Retinal pigment epithelial cell (primary cell): ENCODE measurements at regions not wholly inside any gene's neighbourhood (a gene's known extent, or its start where the extent isn't known, plus 50 kb on each side); places are given as distances from the start of the nearest gene placed in this dataset.
A peak's percentile ranks its signal among the peaks of the same experiment; 100 is the strongest.

Source experiments
- DNase-seq: peaks from one replicate; pipeline ENCODE4 v3.0.0-alpha.2; 2010; ENCODE audit warnings: low read depth
- H3K4me3 ChIP-seq: 2 replicates; pipeline ENCODE4 v1.5.1; 2011; ENCODE audit warnings: mild to moderate bottlenecking, low read length, control low read depth, moderate library complexity
- CTCF ChIP-seq: conservative IDR thresholded peaks from 2 replicates; pipeline ENCODE4 v1.5.1; 2011; ENCODE audit warnings: low read depth, low read length, control low read depth, inconsistent platforms

GRCh38 chr13:73141292-73141771 lies 82.5 kb downstream of the KLF5 start:
- no peak for TF ChIP-seq CTCF
- H3K4me3 ChIP-seq, result no peak overlapping the region
- DNase-seq, result peak; percentile 78

GRCh38 chr13:73140801-73141200 lies 82.0 kb downstream of the KLF5 start:
- no peak for DNase-seq
- no peak for TF ChIP-seq CTCF
- no peak overlapping the region for H3K4me3 ChIP-seq

GRCh38 chr13:73138638-73139491 lies 80.1 kb downstream of the KLF5 start:
- TF ChIP-seq CTCF, result no peak

GRCh38 chr13:73138276-73138637 lies 79.5 kb downstream of the KLF5 start:
- H3K4me3 ChIP-seq, result no peak overlapping the region
- peak; percentile 73 for DNase-seq
- no peak for TF ChIP-seq CTCF

More at GRCh38 chr13:73138638-73139491, 80.1 kb downstream of the KLF5 start:
- DNase-seq, result no peak
- H3K4me3 ChIP-seq, result no peak overlapping the region

- TF ChIP-seq CTCF, result no peak
- no peak overlapping the region for H3K4me3 ChIP-seq
- DNase-seq, result no peak
These were observed 78.0 kb downstream of the KLF5 start for GRCh38 chr13:73136776-73137175.

- no peak overlapping the region for H3K4me3 ChIP-seq
- no peak for DNase-seq
- TF ChIP-seq CTCF, result no peak
These were observed 74.7 kb downstream of the KLF5 start for GRCh38 chr13:73133531-73133930.

GRCh38 chr13:73131247-73131646 lies 72.4 kb downstream of the KLF5 start:
- no peak overlapping the region for H3K4me3 ChIP-seq
- no peak for DNase-seq
- no peak for TF ChIP-seq CTCF
